Uterus (tissue), 2 donors: ENCODE measurements at regions not wholly inside any gene's neighbourhood (a gene's known extent, or its start where the extent isn't known, plus 50 kb on each side); places are given as distances from the start of the nearest gene placed in this dataset.

Experiments
- POLR2A ChIP-seq, 2 donors: fragments of 450-650 bp; IDR thresholded peaks; one replicate each; pipeline ENCODE4 v1.6.1; 2016; ENCODE audit warnings: antibody characterized with exemption in 2 of 2, mild to moderate bottlenecking in 1 of 2, moderate library complexity in 1 of 2
- TF ChIP-seq, protein P1 (sequence below), 4 experiments: fragments of 200-600 bp in 2 of 4; fragments of 450-650 bp in 2 of 4; sonication (generic) in 2 of 4; IDR thresholded peaks; one replicate each; pipeline ENCODE4 v1.5.1; 2016 to 2019; ENCODE audit warnings: antibody characterized with exemption in 4 of 4, mild to moderate bottlenecking in 2 of 4, moderate library complexity in 1 of 4

DNA sequence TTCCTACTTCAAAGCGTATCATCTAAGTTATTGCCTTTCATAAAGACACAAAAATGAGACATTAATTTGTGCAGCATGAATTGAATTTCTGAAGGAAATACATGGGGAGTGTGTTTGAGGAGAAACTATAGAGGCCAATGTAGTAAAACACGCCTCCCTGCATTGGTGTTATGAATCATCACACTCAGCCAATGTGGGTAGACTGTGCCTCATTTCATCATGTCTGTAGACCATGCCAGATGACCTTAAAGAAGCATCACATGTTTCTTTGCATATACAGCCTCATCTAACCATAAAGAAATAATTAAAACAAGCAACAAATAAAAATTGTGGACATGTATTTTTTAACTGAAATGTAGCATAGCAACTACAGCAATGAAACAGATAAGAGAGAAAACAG lies 486.0 kb upstream of the ADAMTS9 start:
- TF ChIP-seq, protein P1, sequence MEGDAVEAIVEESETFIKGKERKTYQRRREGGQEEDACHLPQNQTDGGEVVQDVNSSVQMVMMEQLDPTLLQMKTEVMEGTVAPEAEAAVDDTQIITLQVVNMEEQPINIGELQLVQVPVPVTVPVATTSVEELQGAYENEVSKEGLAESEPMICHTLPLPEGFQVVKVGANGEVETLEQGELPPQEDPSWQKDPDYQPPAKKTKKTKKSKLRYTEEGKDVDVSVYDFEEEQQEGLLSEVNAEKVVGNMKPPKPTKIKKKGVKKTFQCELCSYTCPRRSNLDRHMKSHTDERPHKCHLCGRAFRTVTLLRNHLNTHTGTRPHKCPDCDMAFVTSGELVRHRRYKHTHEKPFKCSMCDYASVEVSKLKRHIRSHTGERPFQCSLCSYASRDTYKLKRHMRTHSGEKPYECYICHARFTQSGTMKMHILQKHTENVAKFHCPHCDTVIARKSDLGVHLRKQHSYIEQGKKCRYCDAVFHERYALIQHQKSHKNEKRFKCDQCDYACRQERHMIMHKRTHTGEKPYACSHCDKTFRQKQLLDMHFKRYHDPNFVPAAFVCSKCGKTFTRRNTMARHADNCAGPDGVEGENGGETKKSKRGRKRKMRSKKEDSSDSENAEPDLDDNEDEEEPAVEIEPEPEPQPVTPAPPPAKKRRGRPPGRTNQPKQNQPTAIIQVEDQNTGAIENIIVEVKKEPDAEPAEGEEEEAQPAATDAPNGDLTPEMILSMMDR (IDR thresholded peaks at IDR 0.05), result no peak
- no peak for TF ChIP-seq POLR2A (IDR thresholded peaks at IDR 0.05)
